ENCODE measurements at regions not wholly inside any gene's neighbourhood (a gene's known extent, or its start where the extent isn't known, plus 50 kb on each side); places are given as distances from the start of the nearest gene placed in this dataset.
A peak's percentile ranks its signal among the peaks of the same experiment; 100 is the strongest.

DNA sequence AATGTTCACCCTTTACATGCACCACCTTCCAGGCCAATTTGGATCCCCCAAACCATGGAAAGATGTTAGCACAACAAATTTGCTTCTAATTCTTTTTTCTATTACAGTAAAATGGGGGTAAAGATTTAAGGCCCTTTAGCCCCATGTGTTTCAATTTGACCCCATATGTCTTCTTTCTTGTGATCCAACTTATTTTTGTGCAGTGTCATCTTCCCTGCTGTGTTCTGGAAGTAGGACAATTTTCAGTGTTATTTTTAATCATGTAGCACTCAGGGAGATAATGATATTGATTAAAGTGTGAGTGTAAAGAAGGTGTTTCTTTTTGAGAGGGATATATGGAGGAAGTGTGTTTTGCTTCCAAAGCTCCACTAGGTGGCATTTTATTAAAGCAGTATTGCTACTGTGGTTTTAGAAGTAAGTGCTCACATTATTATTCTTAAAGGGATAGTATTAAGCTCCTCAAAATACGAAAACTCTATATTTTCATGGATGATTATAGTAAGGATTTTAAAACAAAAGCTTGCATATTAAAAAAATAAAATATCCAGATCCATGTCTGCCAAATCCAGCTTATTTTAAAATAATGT lies 118.7 kb upstream of the ATP10B start:
- H3K4me3 ChIP-seq (ENCODE audit: low read depth, low read length) = no peak overlapping the region
- DNase-seq (ENCODE audit: low read depth) = peak; percentile 8
- TF ChIP-seq, protein P1, sequence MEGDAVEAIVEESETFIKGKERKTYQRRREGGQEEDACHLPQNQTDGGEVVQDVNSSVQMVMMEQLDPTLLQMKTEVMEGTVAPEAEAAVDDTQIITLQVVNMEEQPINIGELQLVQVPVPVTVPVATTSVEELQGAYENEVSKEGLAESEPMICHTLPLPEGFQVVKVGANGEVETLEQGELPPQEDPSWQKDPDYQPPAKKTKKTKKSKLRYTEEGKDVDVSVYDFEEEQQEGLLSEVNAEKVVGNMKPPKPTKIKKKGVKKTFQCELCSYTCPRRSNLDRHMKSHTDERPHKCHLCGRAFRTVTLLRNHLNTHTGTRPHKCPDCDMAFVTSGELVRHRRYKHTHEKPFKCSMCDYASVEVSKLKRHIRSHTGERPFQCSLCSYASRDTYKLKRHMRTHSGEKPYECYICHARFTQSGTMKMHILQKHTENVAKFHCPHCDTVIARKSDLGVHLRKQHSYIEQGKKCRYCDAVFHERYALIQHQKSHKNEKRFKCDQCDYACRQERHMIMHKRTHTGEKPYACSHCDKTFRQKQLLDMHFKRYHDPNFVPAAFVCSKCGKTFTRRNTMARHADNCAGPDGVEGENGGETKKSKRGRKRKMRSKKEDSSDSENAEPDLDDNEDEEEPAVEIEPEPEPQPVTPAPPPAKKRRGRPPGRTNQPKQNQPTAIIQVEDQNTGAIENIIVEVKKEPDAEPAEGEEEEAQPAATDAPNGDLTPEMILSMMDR (conservative IDR thresholded peaks at IDR 0.05; ENCODE audit: low read depth, low read length) = no peak

DNA sequence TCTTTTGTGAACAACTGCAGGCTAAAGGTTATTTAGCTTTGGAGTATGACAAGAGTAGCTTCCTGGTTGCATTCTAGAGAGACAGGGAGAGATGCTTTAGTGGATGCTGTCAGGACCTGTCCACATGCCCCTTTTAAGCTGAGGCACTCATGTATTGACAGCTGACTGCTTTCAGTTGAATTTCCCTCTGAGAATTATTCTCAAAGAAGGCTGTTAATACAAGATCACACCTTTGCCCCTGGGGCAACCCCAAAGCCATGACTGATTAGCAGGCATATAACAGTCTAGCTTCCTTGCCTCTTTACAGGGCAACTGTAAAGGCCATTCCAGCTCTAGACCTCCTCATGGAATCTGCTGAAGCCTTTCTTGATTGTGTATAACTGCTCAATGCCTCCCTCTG lies 117.6 kb upstream of the ATP10B start:
- no peak overlapping the region for H3K4me3 ChIP-seq (ENCODE audit: low read depth, low read length)
- TF ChIP-seq, protein P1 (conservative IDR thresholded peaks at IDR 0.05; ENCODE audit: low read depth, low read length) = no peak
- DNase-seq (ENCODE audit: low read depth) = no peak

DNA sequence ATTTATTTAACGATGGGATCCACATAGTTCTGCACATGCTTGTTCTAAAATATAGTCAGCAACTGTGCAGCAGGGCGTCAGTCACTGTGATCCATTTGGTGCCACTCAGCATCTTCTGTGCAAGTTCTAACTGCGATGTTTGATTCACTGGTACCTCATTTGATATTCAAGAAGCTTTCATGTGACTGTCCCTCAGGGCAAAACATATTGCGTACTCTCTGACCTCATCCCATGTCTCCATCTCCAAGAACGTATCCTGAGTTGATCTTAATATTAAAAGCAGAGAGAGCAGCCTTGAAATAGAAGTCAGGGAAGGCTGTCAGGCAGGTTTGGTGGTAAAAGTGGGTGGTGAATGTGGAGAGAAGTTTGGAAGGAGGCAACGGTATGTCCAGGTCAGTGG lies 116.5 kb upstream of the ATP10B start:
- H3K4me3 ChIP-seq (ENCODE audit: low read depth, low read length) = no peak overlapping the region
- no peak for DNase-seq (ENCODE audit: low read depth)
- TF ChIP-seq, protein P1 (conservative IDR thresholded peaks at IDR 0.05; ENCODE audit: low read depth, low read length) = no peak

DNA sequence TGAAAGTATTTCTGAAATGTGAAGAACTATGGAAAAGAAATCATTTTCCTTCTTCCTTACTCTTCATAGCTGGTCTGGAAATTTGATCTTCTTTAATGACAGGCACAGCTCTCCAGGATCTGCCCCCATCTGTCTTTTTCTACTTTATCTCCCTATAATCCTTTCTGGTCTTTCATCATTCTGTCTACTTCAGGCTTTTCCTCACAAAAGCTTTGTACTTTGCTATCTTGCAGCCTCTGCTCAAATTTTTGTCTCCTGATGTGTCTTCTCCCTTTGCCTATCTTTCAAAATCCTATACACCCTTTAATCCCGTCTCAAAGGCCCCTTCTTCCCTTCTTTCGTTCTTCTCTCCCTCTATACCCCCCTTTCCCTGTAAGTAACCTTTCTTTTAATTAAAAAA lies 114.9 kb upstream of the ATP10B start:
- DNase-seq (ENCODE audit: low read depth) = no peak
- TF ChIP-seq, protein P1 (conservative IDR thresholded peaks at IDR 0.05; ENCODE audit: low read depth, low read length) = no peak
- no peak overlapping the region for H3K4me3 ChIP-seq (ENCODE audit: low read depth, low read length)

DNA sequence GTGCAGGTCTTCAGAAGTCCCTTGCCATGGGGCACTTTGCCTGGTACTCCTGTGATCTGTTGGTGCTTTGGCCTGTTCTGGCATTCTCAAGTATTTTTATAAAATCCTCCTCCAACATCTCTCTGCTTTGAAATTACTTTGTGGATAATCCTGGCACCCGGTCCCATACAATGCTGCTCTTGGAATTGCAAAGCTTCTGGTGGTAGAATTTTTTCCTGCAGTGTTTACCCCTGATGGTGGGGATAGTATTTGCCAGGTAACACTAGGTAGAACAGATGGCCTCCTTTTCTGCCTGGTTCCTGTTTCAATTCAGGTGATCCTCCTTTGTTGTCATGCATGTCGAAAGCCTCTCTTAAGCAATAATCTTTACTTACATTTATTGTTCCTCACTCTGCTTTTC lies 109.8 kb upstream of the ATP10B start:
- TF ChIP-seq, protein P1 (conservative IDR thresholded peaks at IDR 0.05; ENCODE audit: low read depth, low read length) = no peak
- no peak overlapping the region for H3K4me3 ChIP-seq (ENCODE audit: low read depth, low read length)
- DNase-seq (ENCODE audit: low read depth) = no peak

DNA sequence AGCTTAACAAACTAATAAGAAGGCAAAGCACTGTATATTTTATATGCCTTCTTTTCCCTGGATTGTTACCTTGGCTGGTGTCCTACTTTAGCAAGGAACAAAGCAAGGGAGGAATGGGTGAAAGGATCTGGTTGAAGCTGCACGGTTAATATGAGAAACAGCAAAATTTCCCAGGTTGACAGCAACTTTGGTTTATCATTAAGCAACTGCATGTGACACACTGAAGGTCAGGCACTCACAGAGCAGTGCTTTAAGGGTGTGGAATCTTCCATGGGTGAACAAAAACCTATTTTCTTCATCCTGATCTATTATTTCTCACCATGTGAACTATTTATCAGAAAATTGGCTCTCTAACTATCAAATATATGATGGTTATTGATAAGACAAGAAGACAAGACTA lies 109.0 kb upstream of the ATP10B start:
- no peak for DNase-seq (ENCODE audit: low read depth)
- TF ChIP-seq, protein P1 (conservative IDR thresholded peaks at IDR 0.05; ENCODE audit: low read depth, low read length) = no peak

DNA sequence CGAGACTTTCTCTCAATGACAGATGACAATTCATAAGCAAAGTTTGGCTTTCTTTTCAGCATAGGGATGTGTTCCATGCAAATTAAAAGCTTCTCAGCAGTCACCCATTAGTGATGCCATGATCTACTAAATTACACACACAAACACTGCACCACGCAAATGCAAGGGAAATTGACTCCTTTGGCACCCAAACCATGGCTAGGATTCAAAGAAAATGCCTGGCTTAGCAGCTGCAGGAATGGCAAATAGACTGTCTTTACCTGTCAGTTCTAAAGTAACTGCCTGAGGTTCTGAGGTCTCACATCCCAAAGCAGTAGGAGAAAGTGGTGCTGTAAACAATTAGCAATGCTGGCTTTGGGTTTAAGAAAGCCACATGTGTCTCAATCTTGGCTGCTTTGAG lies 108.6 kb upstream of the ATP10B start:
- DNase-seq (ENCODE audit: low read depth) = no peak
- TF ChIP-seq, protein P1 (conservative IDR thresholded peaks at IDR 0.05; ENCODE audit: low read depth, low read length) = no peak
- H3K4me3 ChIP-seq (ENCODE audit: low read depth, low read length) = no peak overlapping the region

More for the DNA sequence above, 109.0 kb upstream of the ATP10B start:
- H3K4me3 ChIP-seq (ENCODE audit: low read depth, low read length) = no peak overlapping the region

Data from choroid plexus epithelial cell (primary cell).